SK-N-SH (cell line): ENCODE measurements at regions not wholly inside any gene's neighbourhood (a gene's known extent, or its start where the extent isn't known, plus 50 kb on each side); places are given as distances from the start of the nearest gene placed in this dataset.

ENCODE experiments used
- CTCF ChIA-PET: fragments of 300-600, 350-600 bp; formaldehyde crosslinking; extraction: SDS; loops from one replicate; lab custom pipeline; 2021; lab: Yijun Ruan, JAX
- POLR2A ChIA-PET: fragments of 350-600 bp; sonication (Branson Sonifier 250); formaldehyde crosslinking; extraction: SDS; loops from one replicate; lab custom pipeline; 2020; ENCODE audit warnings: antibody characterized with exemption, inconsistent platforms; lab: Yijun Ruan, JAX
- DNase-seq: peaks from one replicate; pipeline ENCODE4 v3.0.0; 2012
- H2AFZ ChIP-seq: fragments of 200-600 bp; sonication (generic); 2 replicates; pipeline ENCODE4 v1.8.1; 2016; ENCODE audit warnings: antibody characterized with exemption, mild to moderate bottlenecking, low read depth
- H3F3A ChIP-seq: fragments of 200-600 bp; sonication (generic); replicated peaks from 2 replicates; pipeline ENCODE3; 2016; ENCODE audit warnings: antibody characterized with exemption, mild to moderate bottlenecking; ENCODE audit not compliant: insufficient read depth
- H3K27ac ChIP-seq, 2 experiments: fragments of 200-500 bp in 1 of 2; fragments of 200-600 bp in 1 of 2; sonication (Bioruptor generic) in 1 of 2; sonication (generic), shearing (Covaris generic) in 1 of 2; 2 replicates each; pipeline versions ENCODE4 v1.5.1 to v1.6.1; 2014 to 2016; ENCODE audit warnings: low read depth in 2 of 2, inconsistent platforms in 1 of 2, low read length in 1 of 2, mild to moderate bottlenecking in 1 of 2, mixed read lengths in 1 of 2
- H3K27me3 ChIP-seq: fragments of 200-600 bp; sonication (generic), shearing (Covaris generic); 2 replicates; pipeline ENCODE4 v1.6.1; 2016; ENCODE audit warnings: mixed run types; ENCODE audit not compliant: insufficient read depth
- H3K36me3 ChIP-seq, 2 experiments: fragments of 200-500 bp in 1 of 2; fragments of 200-600 bp in 1 of 2; sonication (Bioruptor generic) in 1 of 2; sonication (generic) in 1 of 2; replicated peaks in 1 of 2; 2 replicates each; pipeline versions ENCODE3 to v1.5.1; 2014 to 2016; ENCODE audit warnings: low read length in 1 of 2, mild to moderate bottlenecking in 1 of 2; ENCODE audit not compliant: insufficient read depth in 2 of 2, control insufficient read depth in 1 of 2
- H3K4me1 ChIP-seq, 2 experiments: fragments of 200-500 bp in 1 of 2; fragments of 200-600 bp in 1 of 2; sonication (Bioruptor generic) in 1 of 2; sonication (generic), shearing (Covaris generic) in 1 of 2; 2 replicates each; pipeline versions ENCODE4 v1.5.1 to v1.6.1; 2014 to 2016; ENCODE audit warnings: low read depth in 1 of 2, low read length in 1 of 2, mixed run types in 1 of 2; ENCODE audit not compliant: insufficient read depth in 2 of 2, control insufficient read depth in 1 of 2
- H3K4me2 ChIP-seq: fragments of 200-600 bp; sonication (generic), shearing (Covaris generic); 2 replicates; pipeline ENCODE4 v1.6.1; 2017; ENCODE audit warnings: mixed run types
- H3K4me3 ChIP-seq, 2 experiments: fragments of 200-500 bp in 1 of 2; fragments of 200-600 bp in 1 of 2; sonication (Bioruptor generic) in 1 of 2; sonication (generic), shearing (Covaris generic) in 1 of 2; 2 replicates each; pipeline versions ENCODE4 v1.5.1 to v1.8.1; 2014 to 2016; ENCODE audit warnings: low read depth in 2 of 2, inconsistent platforms in 1 of 2, low read length in 1 of 2, mild to moderate bottlenecking in 1 of 2, mixed read lengths in 1 of 2, moderate library complexity in 1 of 2
- H3K79me2 ChIP-seq: fragments of 200-600 bp; sonication (generic); 2 replicates; pipeline ENCODE4 v1.8.1; 2017; ENCODE audit warnings: mild to moderate bottlenecking; ENCODE audit not compliant: insufficient read depth
- H3K9ac ChIP-seq: fragments of 200-600 bp; sonication (generic); 2 replicates; pipeline ENCODE4 v1.6.1; 2017; ENCODE audit warnings: mixed run types
- H3K9me2 ChIP-seq: fragments of 200-600 bp; sonication (generic); 2 replicates; pipeline ENCODE4 v1.6.1; 2017; ENCODE audit warnings: mixed run types
- H3K9me3 ChIP-seq: fragments of 200-600 bp; sonication (generic); 2 replicates; pipeline ENCODE4 v1.6.1; 2017; ENCODE audit warnings: mixed run types, mild to moderate bottlenecking, moderate library complexity
- H4K20me1 ChIP-seq: fragments of 200-600 bp; sonication (generic); 2 replicates; pipeline ENCODE4 v1.6.1; 2017; ENCODE audit warnings: mild to moderate bottlenecking, mixed run types; ENCODE audit not compliant: insufficient read depth
- CHD2 ChIP-seq: fragments of 150-350 bp; IDR thresholded peaks from 2 replicates; pipeline ENCODE4 v1.6.1; 2018; ENCODE audit warnings: low read length; ENCODE audit not compliant: partially characterized antibody
- CTCF ChIP-seq: fragments of 200-600 bp; sonication (generic); IDR thresholded peaks from 2 replicates; pipeline ENCODE4 v1.6.1; 2017; ENCODE audit warnings: antibody characterized with exemption, mild to moderate bottlenecking, moderate library complexity
- ELF1 ChIP-seq: IDR thresholded peaks from 2 replicates; pipeline ENCODE4 v1.4.0; 2012
- EP300 ChIP-seq, 2 experiments: IDR thresholded peaks; 2 replicates each; pipeline versions ENCODE4 v1.4.0 to v1.6.1; 2012; ENCODE audit warnings: borderline replicate concordance in 1 of 2, low read depth in 1 of 2, low read length in 1 of 2
- FOSL2 ChIP-seq: IDR thresholded peaks from 2 replicates; pipeline ENCODE4 v1.4.0; 2012; ENCODE audit warnings: low read depth, mild to moderate bottlenecking, moderate library complexity, borderline replicate concordance
- FOXJ3 ChIP-seq: sonication (generic); formaldehyde crosslinking; IDR thresholded peaks from 2 replicates; pipeline ENCODE4 v1.5.1; 2020; ENCODE audit warnings: mild to moderate bottlenecking, missing genetic modification reagents
- FOXM1 ChIP-seq: IDR thresholded peaks from 2 replicates; pipeline ENCODE4 v1.4.0; 2012; ENCODE audit warnings: low read depth, mild to moderate bottlenecking
- GABPA ChIP-seq: IDR thresholded peaks from 2 replicates; pipeline ENCODE4 v1.4.0; 2012; ENCODE audit warnings: low read depth, mild to moderate bottlenecking
- GATA2 ChIP-seq: sonication (generic); formaldehyde crosslinking; IDR thresholded peaks from 2 replicates; pipeline ENCODE4 v1.5.0; 2020; ENCODE audit warnings: mild to moderate bottlenecking, missing genetic modification reagents
- JUND ChIP-seq: IDR thresholded peaks from 2 replicates; pipeline ENCODE4 v1.4.0; 2012
- MEF2A ChIP-seq: IDR thresholded peaks from 2 replicates; pipeline ENCODE4 v1.4.0; 2012; ENCODE audit warnings: low read depth, borderline replicate concordance
- MXI1 ChIP-seq: IDR thresholded peaks from 2 replicates; pipeline ENCODE4 v1.6.1; 2012; ENCODE audit warnings: mild to moderate bottlenecking, low read depth, low read length, improper control_type of control experiment
- RAD21 ChIP-seq: IDR thresholded peaks from 2 replicates; pipeline ENCODE4 v1.6.1; 2012; ENCODE audit warnings: mild to moderate bottlenecking, low read length
- RFX5 ChIP-seq: IDR thresholded peaks from 2 replicates; pipeline ENCODE4 v1.6.1; 2012; ENCODE audit warnings: mild to moderate bottlenecking, improper control_type of control experiment, low read length
- RXRA ChIP-seq: IDR thresholded peaks from 2 replicates; pipeline ENCODE4 v1.4.0; 2012; ENCODE audit warnings: low read depth, mild to moderate bottlenecking, borderline replicate concordance
- SMC3 ChIP-seq: IDR thresholded peaks from 2 replicates; pipeline ENCODE4 v1.6.1; 2012; ENCODE audit warnings: low read depth, low read length, improper control_type of control experiment
- USF1 ChIP-seq: IDR thresholded peaks from 2 replicates; pipeline ENCODE4 v1.4.0; 2012; ENCODE audit warnings: low read depth, borderline replicate concordance
- USF2 ChIP-seq: fragments of 150-350 bp; IDR thresholded peaks from 2 replicates; pipeline ENCODE4 v1.6.1; 2017; ENCODE audit warnings: antibody characterized with exemption, low read length, low read depth, borderline replicate concordance
- YY1 ChIP-seq: IDR thresholded peaks from 2 replicates; pipeline ENCODE4 v1.4.0; 2012; ENCODE audit warnings: low read depth, mild to moderate bottlenecking
- ZBTB33 ChIP-seq: IDR thresholded peaks from 2 replicates; pipeline ENCODE4 v1.4.0; 2012; ENCODE audit warnings: low read depth, borderline replicate concordance
- WGBS: methylation state at CpG from one replicate; pipeline ENCODE4 v1.1.6; 2017; ENCODE audit warnings: low lambda C conversion rate; 5-methylcytosine and 5-hydroxymethylcytosine counted together

- CTCF ChIA-PET = interaction anchor here (0.5 to 2.0 kb wide), 3 partner anchors 10 to 432 kb away, joined by 3 to 5 read pairs (median 3); no protein-coding TSS in a partner anchor
- Histone ChIP-seq H3K4me2 (no peak overlapping the region), H3K9me2 (no peaks in the 10 kb centered on the region)
Measured at GRCh38 chr21:24055696-24056095, 1551.6 kb downstream of the MRPL39 start.

More at GRCh38 chr21:24055696-24056095, 1551.6 kb downstream of the MRPL39 start:
- Histone ChIP-seq H3K36me3 (no peaks in the 10 kb centered on the region), H3K9ac (no peak overlapping the region), H3K9me3 (no peaks in the 10 kb centered on the region), H3K79me2 (no peaks in the 10 kb centered on the region), H2AFZ (no peak overlapping the region), H4K20me1 (no peaks in the 10 kb centered on the region), H3F3A (no peaks in the 10 kb centered on the region), H3K27me3 (no peaks in the 10 kb centered on the region), H3K4me1 (no peaks in the 10 kb centered on the region), H3K4me3 (no peak overlapping the region), H3K27ac (no peak overlapping the region)
- POLR2A ChIA-PET = no interaction called here
- no peak for TF ChIP-seq FOSL2
- no peak for TF ChIP-seq SMC3
- no peak for TF ChIP-seq USF2
- no peak for TF ChIP-seq USF1
- TF ChIP-seq RFX5 = no peak
- TF ChIP-seq EP300 (IDR thresholded peaks at IDR 0.05; ENCODE audit: borderline replicate concordance in 1 of 2, low read depth in 1 of 2, low read length in 1 of 2) = no peak
- no peak for TF ChIP-seq FOXJ3 (CRISPR knock-in tag)
- TF ChIP-seq RXRA = no peak
- TF ChIP-seq JUND = no peak
- no peak for TF ChIP-seq YY1
- TF ChIP-seq FOXM1 = no peak
- TF ChIP-seq GATA2 (CRISPR knock-in tag) = no peak
- no peak for TF ChIP-seq MEF2A
- no peak for TF ChIP-seq ZBTB33
- TF ChIP-seq RAD21 = no peak
- TF ChIP-seq ELF1 = no peak
- no peak for TF ChIP-seq MXI1
- no peak for TF ChIP-seq CTCF
- no peak for TF ChIP-seq CHD2
- no peak for TF ChIP-seq GABPA
- 72% methylated on average over 3 of the region's 3 CpGs for WGBS
- no peak for DNase-seq
